WERI-Rb-1 (cell line): ENCODE measurements at regions not wholly inside any gene's neighbourhood (a gene's known extent, or its start where the extent isn't known, plus 50 kb on each side); places are given as distances from the start of the nearest gene placed in this dataset.

Experiments
- DNase-seq: peaks from one replicate; pipeline ENCODE4 v3.0.0-alpha.2; 2020
- H3K27ac ChIP-seq: fragments of 250-450 bp; sonication (Bioruptor Pico); 2 replicates; pipeline ENCODE4 v1.5.1; 2020; ENCODE audit warnings: mild to moderate bottlenecking, moderate library complexity
- H3K27me3 ChIP-seq: fragments of 250-450 bp; sonication (Bioruptor Pico); 2 replicates; pipeline ENCODE4 v1.5.1; 2021; ENCODE audit warnings: mild to moderate bottlenecking, low read depth, moderate library complexity; ENCODE audit not compliant: insufficient read depth, severe bottlenecking
- H3K36me3 ChIP-seq: fragments of 250-450 bp; sonication (Bioruptor Pico); 2 replicates; pipeline ENCODE4 v1.5.1; 2020; ENCODE audit warnings: mild to moderate bottlenecking, moderate library complexity
- H3K4me3 ChIP-seq: 2 replicates; pipeline ENCODE4 v1.5.1; 2011; ENCODE audit warnings: low read depth, mild to moderate bottlenecking, control low read depth, low read length
- H3K9me3 ChIP-seq: fragments of 250-450 bp; sonication (Bioruptor Pico); 2 replicates; pipeline ENCODE4 v1.5.1; 2021; ENCODE audit warnings: mild to moderate bottlenecking, moderate library complexity; ENCODE audit not compliant: severe bottlenecking
- TF ChIP-seq, protein P1 (sequence below): IDR thresholded peaks from 2 replicates; pipeline ENCODE4 v1.5.1; 2011; ENCODE audit warnings: low read depth, mild to moderate bottlenecking, control low read depth, inconsistent platforms, low read length

- H3K4me3 ChIP-seq: no peak overlapping the region
- no peaks in the 10 kb centered on the region for H3K36me3 ChIP-seq
- DNase-seq: no peak
- no peaks in the 10 kb centered on the region for H3K27me3 ChIP-seq
- no peak overlapping the region for H3K27ac ChIP-seq
- H3K9me3 ChIP-seq: no peaks in the 10 kb centered on the region
- TF ChIP-seq, protein P1, sequence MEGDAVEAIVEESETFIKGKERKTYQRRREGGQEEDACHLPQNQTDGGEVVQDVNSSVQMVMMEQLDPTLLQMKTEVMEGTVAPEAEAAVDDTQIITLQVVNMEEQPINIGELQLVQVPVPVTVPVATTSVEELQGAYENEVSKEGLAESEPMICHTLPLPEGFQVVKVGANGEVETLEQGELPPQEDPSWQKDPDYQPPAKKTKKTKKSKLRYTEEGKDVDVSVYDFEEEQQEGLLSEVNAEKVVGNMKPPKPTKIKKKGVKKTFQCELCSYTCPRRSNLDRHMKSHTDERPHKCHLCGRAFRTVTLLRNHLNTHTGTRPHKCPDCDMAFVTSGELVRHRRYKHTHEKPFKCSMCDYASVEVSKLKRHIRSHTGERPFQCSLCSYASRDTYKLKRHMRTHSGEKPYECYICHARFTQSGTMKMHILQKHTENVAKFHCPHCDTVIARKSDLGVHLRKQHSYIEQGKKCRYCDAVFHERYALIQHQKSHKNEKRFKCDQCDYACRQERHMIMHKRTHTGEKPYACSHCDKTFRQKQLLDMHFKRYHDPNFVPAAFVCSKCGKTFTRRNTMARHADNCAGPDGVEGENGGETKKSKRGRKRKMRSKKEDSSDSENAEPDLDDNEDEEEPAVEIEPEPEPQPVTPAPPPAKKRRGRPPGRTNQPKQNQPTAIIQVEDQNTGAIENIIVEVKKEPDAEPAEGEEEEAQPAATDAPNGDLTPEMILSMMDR: no peak
Observed at GRCh38 chr5:118441956-118442355, 546.4 kb downstream of the DTWD2 start.

DNA sequence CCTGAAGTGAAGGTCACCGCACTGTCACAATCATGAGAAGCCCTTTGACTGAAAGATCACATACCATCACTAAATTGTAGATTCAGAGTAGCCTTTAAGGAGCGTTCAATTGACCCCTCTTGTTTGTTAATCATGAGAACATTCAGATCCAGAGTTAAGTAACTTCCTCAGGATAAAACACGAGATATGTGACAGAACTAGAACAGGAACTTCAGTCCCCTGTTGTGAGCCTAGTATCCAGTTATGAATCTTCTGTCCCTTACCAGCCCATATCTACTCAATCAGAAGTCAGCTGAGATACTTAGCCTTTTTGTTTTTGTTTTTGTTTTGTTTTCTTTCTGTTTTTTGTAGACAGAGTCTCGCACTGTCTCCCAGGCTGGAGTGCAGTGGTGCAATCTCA is 547.3 kb downstream of the DTWD2 start:
- no peaks in the 10 kb centered on the region for H3K9me3 ChIP-seq
- H3K4me3 ChIP-seq: no peak overlapping the region
- DNase-seq: no peak
- TF ChIP-seq, protein P1: no peak
- no peaks in the 10 kb centered on the region for H3K36me3 ChIP-seq
- no peak overlapping the region for H3K27ac ChIP-seq
- H3K27me3 ChIP-seq: no peaks in the 10 kb centered on the region

DNA sequence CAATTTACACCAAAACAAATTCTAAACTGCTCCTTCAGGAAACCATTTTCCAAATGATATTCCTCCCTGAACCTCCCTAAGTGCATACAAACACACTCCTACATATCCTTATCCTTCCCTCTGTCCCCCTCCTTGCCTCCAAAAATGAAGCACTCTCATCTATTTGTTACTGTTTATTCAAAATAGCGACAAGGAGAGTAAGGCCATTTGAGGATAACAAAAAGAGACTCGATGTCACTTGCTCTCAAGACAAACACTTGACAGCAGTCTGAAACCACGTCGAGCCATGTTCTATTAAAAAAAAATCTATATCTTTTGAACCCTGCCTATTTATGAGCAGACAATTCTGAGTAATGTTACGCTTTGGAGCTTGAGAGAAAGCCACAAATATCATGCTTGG is 547.9 kb downstream of the DTWD2 start:
- Histone ChIP-seq H3K27me3 (no peaks in the 10 kb centered on the region), H3K36me3 (no peaks in the 10 kb centered on the region), H3K9me3 (no peaks in the 10 kb centered on the region), H3K27ac (no peak overlapping the region), H3K4me3 (no peak overlapping the region)
- TF ChIP-seq, protein P1: no peak
- DNase-seq: no peak

DNA sequence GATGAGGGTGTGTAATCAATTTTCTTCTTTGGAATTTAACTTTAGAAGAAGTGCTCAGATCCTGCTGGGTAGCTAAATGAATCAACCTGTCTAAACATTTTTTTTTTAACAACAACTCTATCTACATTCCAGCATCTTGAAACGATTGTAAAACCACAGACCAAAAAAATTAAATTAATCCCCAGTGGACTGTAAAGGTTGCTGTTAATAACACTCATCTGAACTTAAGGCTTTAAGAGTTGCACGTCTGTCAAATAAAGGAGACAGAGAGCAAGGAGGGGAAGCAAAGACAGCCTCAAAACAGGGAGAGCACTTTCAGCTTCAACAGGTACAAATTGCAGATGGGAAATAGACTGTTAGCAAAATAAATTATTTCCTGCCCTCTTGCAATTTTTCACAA is 548.5 kb downstream of the DTWD2 start:
- H3K9me3 ChIP-seq: no peaks in the 10 kb centered on the region
- DNase-seq: no peak
- H3K4me3 ChIP-seq: no peak overlapping the region
- H3K36me3 ChIP-seq: no peaks in the 10 kb centered on the region
- no peak overlapping the region for H3K27ac ChIP-seq
- H3K27me3 ChIP-seq: no peaks in the 10 kb centered on the region
- TF ChIP-seq, protein P1: no peak

DNA sequence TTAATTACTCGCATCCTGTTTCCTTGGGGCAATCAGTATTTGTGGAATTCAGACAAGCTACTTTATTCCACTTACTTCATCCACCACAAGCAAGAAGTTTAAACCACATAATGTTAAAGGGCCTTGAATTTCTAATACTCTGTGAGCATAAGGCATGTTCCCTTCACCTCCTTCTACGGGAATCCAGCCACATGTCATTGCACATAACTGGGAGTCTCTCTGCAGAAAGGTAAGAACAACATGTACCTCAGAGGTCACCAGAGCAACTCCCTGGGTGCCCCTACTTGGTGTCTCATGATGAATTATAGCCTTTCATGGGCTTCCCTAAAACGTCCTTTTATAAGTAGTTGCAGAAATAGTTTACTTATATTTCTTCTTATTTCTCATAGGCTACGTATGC is 553.2 kb downstream of the DTWD2 start:
- no peak for DNase-seq

DNA sequence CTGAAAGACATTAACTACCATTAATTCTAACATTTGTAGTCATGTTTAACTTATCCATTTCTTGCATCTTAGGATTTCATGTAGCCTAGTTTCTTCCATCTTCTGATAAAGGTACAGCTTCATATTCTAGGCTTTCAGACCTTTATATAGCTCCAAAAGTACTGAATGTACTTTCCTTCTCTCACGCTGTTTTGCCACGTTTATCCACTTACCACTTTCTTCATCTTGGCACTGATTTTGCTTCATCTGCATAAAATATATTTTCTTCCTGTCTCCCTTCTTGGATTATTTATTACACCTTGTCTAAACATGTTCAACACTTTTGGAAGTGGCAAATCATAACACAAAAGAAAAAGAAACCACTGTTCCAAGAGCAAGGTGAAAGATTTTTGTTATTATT is 553.8 kb downstream of the DTWD2 start:
- no peak overlapping the region for H3K27ac ChIP-seq
- no peaks in the 10 kb centered on the region for H3K9me3 ChIP-seq
- no peaks in the 10 kb centered on the region for H3K27me3 ChIP-seq
- no peaks in the 10 kb centered on the region for H3K36me3 ChIP-seq
- TF ChIP-seq, protein P1: no peak
- DNase-seq: no peak
- no peak overlapping the region for H3K4me3 ChIP-seq

More for the DNA sequence above, 553.2 kb downstream of the DTWD2 start:
- Histone ChIP-seq H3K4me3 (no peak overlapping the region), H3K36me3 (no peaks in the 10 kb centered on the region), H3K27ac (no peak overlapping the region), H3K27me3 (no peaks in the 10 kb centered on the region), H3K9me3 (no peaks in the 10 kb centered on the region)
- TF ChIP-seq, protein P1: no peak
